Mesendoderm (in vitro differentiated cells): ENCODE measurements at regions not wholly inside any gene's neighbourhood (a gene's known extent, or its start where the extent isn't known, plus 50 kb on each side); places are given as distances from the start of the nearest gene placed in this dataset.
A peak's percentile ranks its signal among the peaks of the same experiment; 100 is the strongest.

Source experiments
- DNase-seq: peaks from one replicate; pipeline ENCODE4 v3.0.0; 2013
- H2AK5ac ChIP-seq: 2 replicates; pipeline ENCODE4 v1.6.1; 2013; ENCODE audit warnings: low read length, inconsistent platforms
- H2BK120ac ChIP-seq: 2 replicates; pipeline ENCODE4 v1.6.1; 2013; ENCODE audit warnings: low read depth, mild to moderate bottlenecking, low read length, moderate library complexity, mixed read lengths
- H2BK15ac ChIP-seq: replicated peaks from 2 replicates; pipeline ENCODE4 v1.6.1; 2013; ENCODE audit warnings: low read depth, mild to moderate bottlenecking, moderate library complexity
- H2BK5ac ChIP-seq: 2 replicates; pipeline ENCODE4 v1.6.1; 2013; ENCODE audit warnings: low read length, inconsistent platforms
- H3K18ac ChIP-seq: 2 replicates; pipeline ENCODE4 v1.6.1; 2013; ENCODE audit warnings: mild to moderate bottlenecking, low read length, mixed read lengths
- H3K23ac ChIP-seq: one replicate; pipeline ENCODE4 v1.6.1; 2013; ENCODE audit warnings: low read length
- H3K27ac ChIP-seq: 2 replicates; pipeline ENCODE4 v1.5.1; 2013; ENCODE audit warnings: low read depth, mild to moderate bottlenecking, inconsistent platforms, low read length, moderate library complexity
- H3K27me3 ChIP-seq: 2 replicates; pipeline ENCODE4 v1.6.1; 2013; ENCODE audit warnings: low read length, control low read depth, mild to moderate bottlenecking, inconsistent platforms; ENCODE audit not compliant: insufficient read depth, poor library complexity
- H3K36me3 ChIP-seq: 2 replicates; pipeline ENCODE4 v1.6.1; 2013; ENCODE audit warnings: low read length, inconsistent platforms; ENCODE audit not compliant: control insufficient read depth, insufficient read depth
- H3K4ac ChIP-seq: one replicate; pipeline ENCODE4 v1.6.1; 2013; ENCODE audit warnings: low read depth, mild to moderate bottlenecking, low read length, moderate library complexity
- H3K4me1 ChIP-seq: 2 replicates; pipeline ENCODE4 v1.6.1; 2013; ENCODE audit warnings: low read depth, low read length, inconsistent platforms; ENCODE audit not compliant: control insufficient read depth
- H3K4me2 ChIP-seq: 2 replicates; pipeline ENCODE4 v1.6.1; 2013; ENCODE audit warnings: low read length
- H3K4me3 ChIP-seq: 2 replicates; pipeline ENCODE4 v1.5.1; 2013; ENCODE audit warnings: mild to moderate bottlenecking, low read length
- H3K56ac ChIP-seq: one replicate; pipeline ENCODE4 v1.6.1; 2013; ENCODE audit warnings: low read length
- H3K79me1 ChIP-seq: 2 replicates; pipeline ENCODE4 v1.6.1; 2013; ENCODE audit warnings: low read length, inconsistent platforms
- H3K79me2 ChIP-seq: 2 replicates; pipeline ENCODE4 v1.6.1; 2013; ENCODE audit warnings: mild to moderate bottlenecking, low read length; ENCODE audit not compliant: control insufficient read depth, insufficient read depth
- H3K9ac ChIP-seq: 2 replicates; pipeline ENCODE4 v1.6.1; 2013; ENCODE audit warnings: low read length, inconsistent platforms
- H4K5ac ChIP-seq: one replicate; pipeline ENCODE4 v1.6.1; 2013; ENCODE audit warnings: low read length
- H4K8ac ChIP-seq: one replicate; pipeline ENCODE4 v1.6.1; 2013; ENCODE audit warnings: low read depth, mild to moderate bottlenecking, control low read depth, low read length, moderate library complexity
- WGBS: extraction: QIAGEN DNeasy Blood & Tissue Kit; methylation state at CpG from one replicate; pipeline ENCODE4 v1.1.7; 2013; ENCODE audit warnings: low lambda C conversion rate, missing lambda C conversion rate; ENCODE audit not compliant: insufficient coverage; ENCODE audit errors: extremely low coverage; 5-methylcytosine and 5-hydroxymethylcytosine counted together

DNA sequence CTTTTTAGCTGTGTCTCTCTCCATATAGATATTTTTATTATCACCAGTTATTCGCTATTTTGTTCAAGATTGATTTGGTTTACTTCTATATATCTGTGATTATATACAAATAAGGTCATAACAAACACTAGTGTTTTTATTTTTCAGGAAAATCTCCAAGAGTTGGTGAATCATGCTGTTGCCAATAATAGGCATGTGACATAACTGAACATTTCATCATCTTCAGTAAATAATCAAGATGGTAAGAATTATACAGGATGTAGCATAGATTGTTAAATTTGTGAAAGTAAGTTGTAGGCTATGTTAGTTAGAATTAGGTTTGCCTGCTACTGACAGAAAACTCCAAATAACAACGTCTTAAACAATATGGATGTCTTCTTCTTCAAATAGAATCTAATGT, 240.9 kb upstream of the PDE3A start:
- H3K23ac ChIP-seq = no peak overlapping the region
- H3K56ac ChIP-seq = no peak overlapping the region
- no peaks in the 10 kb centered on the region for H3K27me3 ChIP-seq
- no peak for DNase-seq
- H3K18ac ChIP-seq = no peak overlapping the region
- no peak overlapping the region for H2AK5ac ChIP-seq
- H2BK15ac ChIP-seq = no peak overlapping the region
- H3K9ac ChIP-seq = no peak overlapping the region
- H3K79me2 ChIP-seq = no peaks in the 10 kb centered on the region
- no peaks in the 10 kb centered on the region for H3K36me3 ChIP-seq
- H3K27ac ChIP-seq = no peak overlapping the region
- no peaks in the 10 kb centered on the region for H3K79me1 ChIP-seq
- no peak overlapping the region for H3K4me3 ChIP-seq
- H2BK5ac ChIP-seq = no peak overlapping the region
- no peaks in the 10 kb centered on the region for H3K4me1 ChIP-seq
- no peak overlapping the region for H4K8ac ChIP-seq
- H2BK120ac ChIP-seq = no peak overlapping the region
- no peak overlapping the region for H4K5ac ChIP-seq
- H3K4me2 ChIP-seq = no peak overlapping the region
- no CpG with 5 or more reads among the region's 2 CpGs for WGBS
- H3K4ac ChIP-seq = no peak overlapping the region

DNA sequence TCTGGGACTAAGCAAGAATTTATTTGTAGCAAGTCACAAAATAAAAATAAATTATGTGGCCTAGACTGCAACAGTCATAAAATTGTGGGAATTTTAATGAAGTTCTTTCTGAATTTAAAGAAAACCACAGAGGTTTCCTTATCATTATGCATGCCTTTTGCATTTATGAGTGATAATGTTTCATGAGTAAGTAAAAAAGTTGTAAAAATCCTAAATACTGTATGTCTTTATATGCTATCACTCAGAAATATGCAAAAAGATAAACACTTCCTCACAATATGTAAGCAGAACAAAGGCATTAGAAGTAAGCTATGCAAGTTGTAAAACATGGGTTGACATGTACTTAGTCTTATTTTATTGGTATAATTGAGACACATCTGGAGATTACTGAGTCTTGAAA, 239.4 kb upstream of the PDE3A start:
- Histone ChIP-seq H3K4me3 (no peak overlapping the region), H3K27ac (no peak overlapping the region), H3K36me3 (no peaks in the 10 kb centered on the region), H3K9ac (no peak overlapping the region), H4K5ac (no peak overlapping the region), H3K79me2 (no peaks in the 10 kb centered on the region), H2AK5ac (no peak overlapping the region), H3K4me2 (no peak overlapping the region), H2BK5ac (no peak overlapping the region), H2BK120ac (no peak overlapping the region), H3K79me1 (no peaks in the 10 kb centered on the region), H3K27me3 (no peaks in the 10 kb centered on the region), H4K8ac (no peak overlapping the region), H3K23ac (no peak overlapping the region), H3K4ac (no peak overlapping the region), H2BK15ac (no peak overlapping the region), H3K4me1 (no peaks in the 10 kb centered on the region), H3K56ac (no peak overlapping the region), H3K18ac (no peak overlapping the region)
- DNase-seq = no peak

GRCh38 chr12:20132818-20133217, 235.5 kb upstream of the PDE3A start:
- Histone ChIP-seq H4K5ac (no peak overlapping the region), H3K4me1 (no peaks in the 10 kb centered on the region), H3K4me3 (no peak overlapping the region), H3K4ac (no peak overlapping the region), H2BK15ac (no peak overlapping the region), H3K36me3 (no peaks in the 10 kb centered on the region), H3K9ac (no peak overlapping the region), H3K79me1 (no peaks in the 10 kb centered on the region), H3K23ac (no peak overlapping the region), H2BK5ac (no peak overlapping the region), H3K4me2 (no peak overlapping the region), H3K18ac (no peak overlapping the region), H4K8ac (no peak overlapping the region), H3K56ac (no peak overlapping the region), H3K27ac (no peak overlapping the region), H2AK5ac (no peak overlapping the region), H3K27me3 (no peaks in the 10 kb centered on the region), H2BK120ac (no peak overlapping the region), H3K79me2 (no peaks in the 10 kb centered on the region)
- DNase-seq = peak; percentile 21
- no CpG with 5 or more reads among the region's 1 CpG for WGBS

DNA sequence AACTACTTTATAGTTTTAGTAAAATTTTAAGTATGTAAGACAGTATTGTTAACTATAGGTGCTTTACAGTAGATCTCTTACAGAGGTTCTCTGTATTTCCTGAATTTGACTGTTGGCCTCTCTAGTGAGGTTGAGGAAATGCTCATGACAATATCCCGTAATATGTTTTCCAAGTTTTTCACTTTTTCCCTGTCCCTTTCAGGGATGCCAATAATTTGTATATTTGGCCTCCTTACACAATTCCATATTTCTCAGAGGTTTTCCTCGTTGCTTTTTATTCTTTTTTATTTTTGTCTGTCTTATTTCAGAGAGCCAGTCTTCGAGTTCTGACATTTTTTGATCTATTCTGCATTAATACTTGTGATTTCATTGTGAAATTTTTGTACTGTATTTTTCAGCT, 233.7 kb upstream of the PDE3A start:
- Histone ChIP-seq H3K79me1 (no peaks in the 10 kb centered on the region), H3K23ac (no peak overlapping the region), H4K5ac (no peak overlapping the region), H3K9ac (no peak overlapping the region), H3K36me3 (no peaks in the 10 kb centered on the region), H3K56ac (no peak overlapping the region), H3K79me2 (no peaks in the 10 kb centered on the region), H2BK15ac (no peak overlapping the region), H3K4me3 (no peak overlapping the region), H3K4ac (no peak overlapping the region), H3K4me1 (no peaks in the 10 kb centered on the region), H3K27ac (no peak overlapping the region), H2BK5ac (no peak overlapping the region), H4K8ac (no peak overlapping the region), H2AK5ac (no peak overlapping the region), H3K4me2 (no peak overlapping the region), H3K27me3 (no peaks in the 10 kb centered on the region), H2BK120ac (no peak overlapping the region), H3K18ac (no peak overlapping the region)
- DNase-seq = no peak
- WGBS = no CpG with 5 or more reads among the region's 3 CpGs

- H3K27ac ChIP-seq = no peak overlapping the region
- H3K79me2 ChIP-seq = no peaks in the 10 kb centered on the region
- H3K18ac ChIP-seq = no peak overlapping the region
- H3K9ac ChIP-seq = no peak overlapping the region
- H3K36me3 ChIP-seq = no peaks in the 10 kb centered on the region
- no peak overlapping the region for H4K8ac ChIP-seq
- H3K4me3 ChIP-seq = no peak overlapping the region
- H3K4me2 ChIP-seq = no peak overlapping the region
- no peak for DNase-seq
- H3K56ac ChIP-seq = no peak overlapping the region
- no peaks in the 10 kb centered on the region for H3K79me1 ChIP-seq
- H2BK15ac ChIP-seq = no peak overlapping the region
- H3K27me3 ChIP-seq = no peaks in the 10 kb centered on the region
- no peak overlapping the region for H2BK5ac ChIP-seq
- no peaks in the 10 kb centered on the region for H3K4me1 ChIP-seq
- H3K23ac ChIP-seq = no peak overlapping the region
- no peak overlapping the region for H2AK5ac ChIP-seq
- H3K4ac ChIP-seq = no peak overlapping the region
- no peak overlapping the region for H2BK120ac ChIP-seq
- WGBS = no CpG with 5 or more reads among the region's 3 CpGs
- no peak overlapping the region for H4K5ac ChIP-seq
These were observed 227.6 kb upstream of the PDE3A start for GRCh38 chr12:20140751-20141150.

DNA sequence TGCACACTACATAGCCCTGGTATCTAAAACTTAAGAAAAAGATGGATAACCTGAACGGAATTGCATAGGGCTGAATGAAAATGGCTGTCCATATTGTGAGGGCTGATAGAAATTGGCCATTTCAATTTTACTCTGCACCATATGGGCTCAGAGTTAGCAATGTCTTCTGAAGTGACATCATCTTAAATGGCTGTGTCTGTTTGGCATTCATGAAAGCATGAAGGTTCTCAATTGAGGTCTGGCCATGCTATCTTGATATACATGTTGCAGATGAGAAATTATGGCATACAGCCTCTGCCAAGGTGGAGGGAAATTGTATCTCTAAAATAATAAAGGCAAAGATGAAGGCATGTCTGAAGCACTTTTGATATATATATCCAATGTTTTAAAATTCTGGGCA, 226.0 kb upstream of the PDE3A start:
- Histone ChIP-seq H2AK5ac (no peak overlapping the region), H3K4me3 (no peak overlapping the region), H2BK15ac (no peak overlapping the region), H3K4me1 (no peaks in the 10 kb centered on the region), H3K36me3 (no peaks in the 10 kb centered on the region), H3K4ac (no peak overlapping the region), H4K5ac (no peak overlapping the region), H3K79me1 (no peaks in the 10 kb centered on the region), H3K27ac (no peak overlapping the region), H2BK5ac (no peak overlapping the region), H3K27me3 (no peaks in the 10 kb centered on the region), H3K4me2 (no peak overlapping the region), H4K8ac (no peak overlapping the region), H3K18ac (no peak overlapping the region), H3K79me2 (no peaks in the 10 kb centered on the region), H3K56ac (no peak overlapping the region), H3K23ac (no peak overlapping the region), H3K9ac (no peak overlapping the region), H2BK120ac (no peak overlapping the region)
- DNase-seq = no peak
- no CpG with 5 or more reads among the region's 1 CpG for WGBS
